ENCODE measurements at regions not wholly inside any gene's neighbourhood (a gene's known extent, or its start where the extent isn't known, plus 50 kb on each side); places are given as distances from the start of the nearest gene placed in this dataset.

GRCh38 chr2:223652122-223652521 is 50.0 kb upstream of the SCG2 start:
- Histone ChIP-seq H3K4me3 (no peak overlapping the region), H3K9ac (ENCODE audit: control insufficient read depth, insufficient read depth, low read length) (no peak overlapping the region), H2AFZ (ENCODE audit: control insufficient read depth, low read depth, low read length) (no peak overlapping the region), H3K9me3 (replicated peaks; ENCODE audit: control insufficient read depth, insufficient read depth, low read length) (no peaks in the 10 kb centered on the region), H3K79me2 (ENCODE audit: control insufficient read depth, insufficient read depth, low read length) (no peaks in the 10 kb centered on the region), H3K36me3 (ENCODE audit: control insufficient read depth in 2 of 2, insufficient read depth in 2 of 2, low read length in 1 of 2) (no peaks in the 10 kb centered on the region), H3K27me3 (replicated peaks in 1 of 2; ENCODE audit: control insufficient read depth in 2 of 2, insufficient read depth in 2 of 2, low read length in 1 of 2) (no peaks in the 10 kb centered on the region), H4K20me1 (ENCODE audit: control insufficient read depth, insufficient read depth) (no peaks in the 10 kb centered on the region), H3K4me1 (ENCODE audit: control insufficient read depth, insufficient read depth, low read length) (peaks cover 8% of the 10 kb centered on the region), H3K27ac (ENCODE audit: control insufficient read depth, insufficient read depth) (no peak overlapping the region), H3K4me2 (ENCODE audit: control insufficient read depth, insufficient read depth) (no peak overlapping the region)
- RAD21 ChIA-PET (ENCODE audit: unreplicated experiment), result no interaction called here
- BruUV-seq (replicated peaks), result no TSS peak
- SMC1A ChIA-PET (ENCODE audit: uncharacterized antibody, unreplicated experiment), result no interaction called here
- POLR2A ChIA-PET, result no interaction called here
- TF ChIP-seq KDM1A (IDR thresholded peaks at IDR 0.05; ENCODE audit: borderline replicate concordance) (no peak), ETV6 (conservative IDR thresholded peaks at IDR 0.05 in 1 of 2, IDR thresholded peaks at IDR 0.05 in 1 of 2; ENCODE audit: borderline replicate concordance in 1 of 2, low read depth in 1 of 2) (no peak), MEF2A (IDR thresholded peaks at IDR 0.05; ENCODE audit: insufficient read depth, low read depth, low read length) (no peak), CHD2 (IDR thresholded peaks at IDR 0.05; ENCODE audit: borderline replicate concordance, low read depth, low read length) (no peak), E4F1 (IDR thresholded peaks at IDR 0.05; ENCODE audit: borderline replicate concordance, partially characterized antibody) (no peak), ELK1 (IDR thresholded peaks at IDR 0.05; ENCODE audit: low read depth, low read length) (no peak), LARP7 (IDR thresholded peaks at IDR 0.05) (no peak), POLR2AphosphoS5 (IDR thresholded peaks at IDR 0.05; ENCODE audit: low read length) (no peak), ZZZ3 (IDR thresholded peaks at IDR 0.05; ENCODE audit: control insufficient read depth, insufficient read length, low read depth) (no peak), E2F8 (IDR thresholded peaks at IDR 0.05; ENCODE audit: low read depth, partially characterized antibody) (no peak)
- FAIRE-seq (no peak), ATAC-seq (no peak), DNase-seq (ENCODE audit: low read depth, low spot score) (no peak)
- CTCF ChIA-PET, result no interaction called here
- intact Hi-C loops (cut with micrococcal nuclease; ENCODE audit: unreplicated experiment), result no loop called here
- 85% methylated on average over 1 of the region's 1 CpG for WGBS (ENCODE audit: insufficient coverage, insufficient replicate concordance, low lambda C conversion rate, missing lambda C conversion rate)
- in situ Hi-C loops (cut with MboI), result no loop called here
